ENCODE measurements at regions not wholly inside any gene's neighbourhood (a gene's known extent, or its start where the extent isn't known, plus 50 kb on each side); places are given as distances from the start of the nearest gene placed in this dataset.

GRCh38 chr17:15027853-15028252 is 237.3 kb downstream of the PMP22 start:
- TF ChIP-seq POLR2A (IDR thresholded peaks at IDR 0.05) (no peak), CTCF (IDR thresholded peaks at IDR 0.05) (no peak)
- WGBS, 2 donors = 96 to 98% methylated on average over 1 of the region's 1 CpG
- Histone ChIP-seq H3K4me1 (no peaks in the 10 kb centered on the region), H3K4me3 (replicated peaks in 1 of 3) (no peak overlapping the region), H3K36me3 (no peaks in the 10 kb centered on the region), H3K27ac (no peak overlapping the region), H3K9me3 (no peaks in the 10 kb centered on the region), H3K27me3 (no peaks in the 10 kb centered on the region)
- DNase-seq = no peak
- intact Hi-C loops (cut with DNase I) = no loop called here

GRCh38 chr17:15026088-15026487 is 239.0 kb downstream of the PMP22 start:
- no peaks in the 10 kb centered on the region for H3K9me3 ChIP-seq
- intact Hi-C loops (cut with DNase I) = no loop called here
- 75 to 83% methylated on average over 2 of the region's 2 CpGs for WGBS, 2 donors

GRCh38 chr17:15023589-15024336 is 241.4 kb downstream of the PMP22 start:
- no peaks in the 10 kb centered on the region for H3K36me3 ChIP-seq
- no peaks in the 10 kb centered on the region for H3K9me3 ChIP-seq
- intact Hi-C loops (cut with DNase I) = no loop called here
- WGBS, 2 donors = 89 to 92% methylated on average over 10 of the region's 10 CpGs
- no peaks in the 10 kb centered on the region for H3K4me1 ChIP-seq
- no peak overlapping the region for H3K4me3 ChIP-seq (replicated peaks in 1 of 3)
- no peaks in the 10 kb centered on the region for H3K27me3 ChIP-seq
- DNase-seq = no peak
- TF ChIP-seq POLR2A (IDR thresholded peaks at IDR 0.05) = no peak
- no peak for TF ChIP-seq CTCF (IDR thresholded peaks at IDR 0.05)
- H3K27ac ChIP-seq = no peak overlapping the region

More at GRCh38 chr17:15026088-15026487, 239.0 kb downstream of the PMP22 start:
- H3K27me3 ChIP-seq = no peaks in the 10 kb centered on the region
- no peak for TF ChIP-seq POLR2A (IDR thresholded peaks at IDR 0.05)
- no peak for TF ChIP-seq CTCF (IDR thresholded peaks at IDR 0.05)
- no peak overlapping the region for H3K27ac ChIP-seq
- DNase-seq = no peak
- H3K36me3 ChIP-seq = no peaks in the 10 kb centered on the region
- no peaks in the 10 kb centered on the region for H3K4me1 ChIP-seq
- no peak overlapping the region for H3K4me3 ChIP-seq (replicated peaks in 1 of 3)

- DNase-seq = no peak
- WGBS, 2 donors = 89 to 94% methylated on average over 3 of the region's 3 CpGs
- no peaks in the 10 kb centered on the region for H3K36me3 ChIP-seq
- H3K27ac ChIP-seq = no peak overlapping the region
- no peaks in the 10 kb centered on the region for H3K27me3 ChIP-seq
- intact Hi-C loops (cut with DNase I) = no loop called here
- H3K4me1 ChIP-seq = no peaks in the 10 kb centered on the region
- no peak for TF ChIP-seq CTCF (IDR thresholded peaks at IDR 0.05)
- no peaks in the 10 kb centered on the region for H3K9me3 ChIP-seq
- no peak overlapping the region for H3K4me3 ChIP-seq (replicated peaks in 1 of 3)
Observed at GRCh38 chr17:15019158-15019557, 246.0 kb downstream of the PMP22 start.

- Histone ChIP-seq H3K4me1 (no peaks in the 10 kb centered on the region), H3K4me3 (replicated peaks in 1 of 3) (no peak overlapping the region), H3K9me3 (no peaks in the 10 kb centered on the region), H3K27me3 (no peaks in the 10 kb centered on the region), H3K36me3 (no peaks in the 10 kb centered on the region), H3K27ac (no peak overlapping the region)
- 47 to 56% methylated on average over 6 of the region's 6 CpGs for WGBS, 2 donors
- no peak for DNase-seq
- intact Hi-C loops (cut with DNase I) = no loop called here
- TF ChIP-seq POLR2A (IDR thresholded peaks at IDR 0.05) = no peak
- no peak for TF ChIP-seq CTCF (IDR thresholded peaks at IDR 0.05)
Observed at GRCh38 chr17:15012351-15012980, 252.7 kb downstream of the PMP22 start.
